Glutamatergic neuron (in vitro differentiated cells): ENCODE measurements at regions not wholly inside any gene's neighbourhood (a gene's known extent, or its start where the extent isn't known, plus 50 kb on each side); places are given as distances from the start of the nearest gene placed in this dataset.

Experiments
- DNase-seq: peaks from one replicate; pipeline ENCODE4 v3.0.0; 2022
- H3K27ac Mint-ChIP-seq: one replicate; pipeline ENCODE4 v1.8.0; 2020; ENCODE audit warnings: mild to moderate bottlenecking, mixed read lengths, inconsistent platforms; ENCODE audit not compliant: unreplicated experiment
- H3K27me3 Mint-ChIP-seq: one replicate; pipeline ENCODE4 v1.8.0; 2020; ENCODE audit warnings: mild to moderate bottlenecking, moderate library complexity, mixed read lengths, inconsistent platforms; ENCODE audit not compliant: unreplicated experiment
- H3K36me3 Mint-ChIP-seq: one replicate; pipeline ENCODE4 v1.8.0; 2020; ENCODE audit warnings: mild to moderate bottlenecking, mixed read lengths, inconsistent platforms; ENCODE audit not compliant: unreplicated experiment
- H3K4me1 Mint-ChIP-seq: one replicate; pipeline ENCODE4 v1.8.0; 2020; ENCODE audit warnings: mild to moderate bottlenecking, low read depth, mixed read lengths, inconsistent platforms; ENCODE audit not compliant: unreplicated experiment
- H3K4me3 Mint-ChIP-seq: one replicate; pipeline ENCODE4 v1.8.0; 2020; ENCODE audit warnings: mild to moderate bottlenecking, mixed read lengths, inconsistent platforms; ENCODE audit not compliant: unreplicated experiment
- H3K9me3 Mint-ChIP-seq: one replicate; pipeline ENCODE4 v1.8.0; 2020; ENCODE audit warnings: mild to moderate bottlenecking, moderate library complexity, mixed read lengths, inconsistent platforms; ENCODE audit not compliant: unreplicated experiment
- TF ChIP-seq, protein P1 (sequence below): fragments of 200-600 bp; sonication (generic); IDR thresholded peaks from one replicate; pipeline ENCODE4 v1.5.0; 2021; ENCODE audit not compliant: partially characterized antibody, unreplicated experiment

DNA sequence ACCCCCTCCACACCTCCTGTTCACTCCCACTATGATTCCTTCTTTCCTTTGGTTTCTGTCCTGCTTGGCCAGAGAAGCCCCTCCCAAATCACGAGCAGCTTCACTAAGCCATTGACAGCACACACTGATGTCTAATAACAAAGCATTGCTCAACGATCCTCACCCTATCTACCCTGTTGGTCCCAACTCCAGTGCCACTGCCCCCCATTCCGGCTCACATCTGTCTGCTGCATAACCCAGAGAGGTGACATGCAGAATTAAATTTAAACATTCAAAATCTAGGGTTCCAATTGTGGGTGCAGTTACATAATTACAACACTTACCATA lies 236.9 kb downstream of the TTLL7 start:
- no peak for DNase-seq
- H3K4me3 Mint-ChIP-seq = no peak overlapping the region
- H3K27me3 Mint-ChIP-seq = no peaks in the 10 kb centered on the region
- no peaks in the 10 kb centered on the region for H3K9me3 Mint-ChIP-seq
- peaks cover 9% of the 10 kb centered on the region for H3K4me1 Mint-ChIP-seq
- H3K27ac Mint-ChIP-seq = no peak overlapping the region
- no peaks in the 10 kb centered on the region for H3K36me3 Mint-ChIP-seq
- TF ChIP-seq, protein P1, sequence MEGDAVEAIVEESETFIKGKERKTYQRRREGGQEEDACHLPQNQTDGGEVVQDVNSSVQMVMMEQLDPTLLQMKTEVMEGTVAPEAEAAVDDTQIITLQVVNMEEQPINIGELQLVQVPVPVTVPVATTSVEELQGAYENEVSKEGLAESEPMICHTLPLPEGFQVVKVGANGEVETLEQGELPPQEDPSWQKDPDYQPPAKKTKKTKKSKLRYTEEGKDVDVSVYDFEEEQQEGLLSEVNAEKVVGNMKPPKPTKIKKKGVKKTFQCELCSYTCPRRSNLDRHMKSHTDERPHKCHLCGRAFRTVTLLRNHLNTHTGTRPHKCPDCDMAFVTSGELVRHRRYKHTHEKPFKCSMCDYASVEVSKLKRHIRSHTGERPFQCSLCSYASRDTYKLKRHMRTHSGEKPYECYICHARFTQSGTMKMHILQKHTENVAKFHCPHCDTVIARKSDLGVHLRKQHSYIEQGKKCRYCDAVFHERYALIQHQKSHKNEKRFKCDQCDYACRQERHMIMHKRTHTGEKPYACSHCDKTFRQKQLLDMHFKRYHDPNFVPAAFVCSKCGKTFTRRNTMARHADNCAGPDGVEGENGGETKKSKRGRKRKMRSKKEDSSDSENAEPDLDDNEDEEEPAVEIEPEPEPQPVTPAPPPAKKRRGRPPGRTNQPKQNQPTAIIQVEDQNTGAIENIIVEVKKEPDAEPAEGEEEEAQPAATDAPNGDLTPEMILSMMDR = no peak

DNA sequence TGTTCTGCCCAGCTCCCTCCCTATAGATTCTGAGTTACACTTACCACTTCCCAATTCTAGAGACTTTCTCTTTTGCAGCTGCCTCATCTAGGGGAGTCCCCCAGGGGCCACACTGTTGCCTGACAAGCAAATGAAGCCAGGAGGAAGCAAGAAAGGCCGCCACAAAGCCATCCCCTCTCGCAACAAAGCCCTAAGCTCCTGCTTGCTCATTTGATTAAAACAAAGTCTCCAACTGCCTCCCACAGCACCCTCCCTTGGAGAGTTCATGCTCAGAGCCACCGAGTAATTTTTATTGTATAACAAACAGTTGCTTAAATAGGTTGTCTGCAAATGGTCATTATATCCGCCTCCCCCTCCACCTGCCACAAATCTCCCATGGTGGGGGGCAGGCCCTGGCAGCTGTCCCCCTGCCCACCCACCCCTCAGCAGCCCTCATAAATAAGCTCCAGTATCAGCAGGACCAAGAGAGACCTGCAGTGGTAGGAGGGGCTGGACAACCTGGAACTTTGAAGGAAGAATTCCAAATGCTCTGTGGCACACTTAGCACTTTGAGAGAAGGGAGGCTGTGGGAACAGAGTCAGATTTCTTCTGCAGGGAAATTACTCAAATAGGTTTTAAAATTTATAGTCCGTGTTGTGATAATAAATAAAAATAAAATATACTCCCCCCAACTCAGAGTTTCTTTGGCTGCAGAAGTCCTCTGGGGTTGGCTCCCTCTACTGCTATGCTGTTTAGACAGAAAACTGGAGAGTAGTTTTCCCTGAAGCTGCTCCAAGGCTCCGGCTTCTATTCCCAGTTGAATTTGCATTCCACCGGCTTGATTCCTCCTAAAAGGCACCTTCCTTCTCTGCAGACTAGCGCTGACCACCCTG lies 237.5 kb downstream of the TTLL7 start:
- DNase-seq = no peak
- H3K27ac Mint-ChIP-seq = no peak overlapping the region

GRCh38 chr1:83760226-83761021 lies 238.5 kb downstream of the TTLL7 start:
- H3K4me1 Mint-ChIP-seq = peaks cover 9% of the 10 kb centered on the region
- H3K27me3 Mint-ChIP-seq = no peaks in the 10 kb centered on the region
- H3K36me3 Mint-ChIP-seq = no peaks in the 10 kb centered on the region
- no peak for DNase-seq
- H3K4me3 Mint-ChIP-seq = no peak overlapping the region
- TF ChIP-seq, protein P1 = no peak
- H3K9me3 Mint-ChIP-seq = no peaks in the 10 kb centered on the region
- no peak overlapping the region for H3K27ac Mint-ChIP-seq

More for the DNA sequence above, 237.5 kb downstream of the TTLL7 start:
- TF ChIP-seq, protein P1 = no peak
- Mint-ChIP-seq H3K9me3 (no peaks in the 10 kb centered on the region), H3K4me3 (no peak overlapping the region), H3K36me3 (no peaks in the 10 kb centered on the region), H3K27me3 (no peaks in the 10 kb centered on the region), H3K4me1 (peaks cover 9% of the 10 kb centered on the region)

DNA sequence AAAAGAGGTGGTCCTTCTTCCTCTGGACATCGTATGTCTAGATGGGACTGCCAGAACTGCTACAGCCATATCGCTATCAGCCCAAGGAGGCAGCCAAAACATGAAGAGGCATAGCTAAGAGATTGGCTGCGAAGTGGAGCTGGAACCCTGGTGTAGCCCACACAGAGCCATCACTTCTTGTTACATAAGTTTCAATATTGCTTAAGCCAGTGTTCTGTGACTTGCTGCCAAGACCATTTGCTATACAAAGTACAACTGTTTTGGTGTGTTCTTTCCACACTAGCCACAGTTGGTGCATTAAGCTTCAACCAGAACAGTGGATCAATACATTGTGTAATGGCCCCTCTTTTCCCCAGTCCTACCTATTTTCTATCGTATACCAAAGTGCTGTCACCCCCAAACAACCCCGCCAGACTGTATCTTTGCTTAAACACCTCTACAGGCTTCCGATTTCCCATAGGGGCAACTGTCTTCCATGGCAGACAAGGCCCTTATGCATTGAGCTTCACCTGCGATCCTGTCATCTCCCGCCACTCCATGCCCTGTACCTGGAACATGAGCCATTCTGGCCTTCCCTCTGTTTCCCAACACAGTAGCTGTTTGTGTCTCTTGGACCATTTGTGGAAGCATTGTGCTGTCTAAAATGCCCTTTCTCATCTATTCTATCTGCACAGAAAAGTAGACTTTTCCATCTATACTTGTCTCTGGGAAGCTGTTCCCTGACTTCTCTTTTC lies 241.8 kb downstream of the TTLL7 start:
- TF ChIP-seq, protein P1 = no peak
- Mint-ChIP-seq H3K4me1 (peaks cover 5% of the 10 kb centered on the region), H3K27ac (no peak overlapping the region), H3K36me3 (no peaks in the 10 kb centered on the region), H3K9me3 (no peaks in the 10 kb centered on the region), H3K4me3 (no peak overlapping the region), H3K27me3 (peaks cover 2% of the 10 kb centered on the region)
- no peak for DNase-seq
